ENCODE measurements at regions not wholly inside any gene's neighbourhood (a gene's known extent, or its start where the extent isn't known, plus 50 kb on each side); places are given as distances from the start of the nearest gene placed in this dataset.

- TF ChIP-seq EZH2 (IDR thresholded peaks at IDR 0.05; ENCODE audit: low read depth) (no peak), CTCF (conservative IDR thresholded peaks at IDR 0.05) (no peak)
Measured at GRCh38 chr6:77089776-77090175, 373.5 kb downstream of the HTR1B start.
